ENCODE measurements at regions not wholly inside any gene's neighbourhood (a gene's known extent, or its start where the extent isn't known, plus 50 kb on each side); places are given as distances from the start of the nearest gene placed in this dataset.

DNA sequence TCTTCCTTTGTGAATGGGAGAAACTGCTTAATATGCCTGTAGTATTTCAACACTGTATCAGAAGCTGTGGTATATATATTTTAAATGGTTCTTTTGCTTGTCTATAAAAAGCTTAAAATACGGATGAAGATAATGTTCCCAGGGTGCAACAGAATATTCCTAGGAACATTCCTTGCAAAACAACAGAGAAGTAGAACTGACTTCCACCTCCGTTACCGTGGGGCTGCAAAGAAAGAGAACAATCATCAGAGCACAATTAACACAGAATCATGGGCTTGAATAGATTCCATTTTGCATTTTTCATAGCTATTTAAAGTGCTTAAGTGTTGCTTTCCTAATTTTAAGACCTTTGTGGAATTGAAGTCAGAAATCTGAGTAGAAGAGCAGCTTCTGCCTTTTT lies 1227.7 kb downstream of the EFNB2 start:
- no peak for DNase-seq (ENCODE audit: low spot score)

DNA sequence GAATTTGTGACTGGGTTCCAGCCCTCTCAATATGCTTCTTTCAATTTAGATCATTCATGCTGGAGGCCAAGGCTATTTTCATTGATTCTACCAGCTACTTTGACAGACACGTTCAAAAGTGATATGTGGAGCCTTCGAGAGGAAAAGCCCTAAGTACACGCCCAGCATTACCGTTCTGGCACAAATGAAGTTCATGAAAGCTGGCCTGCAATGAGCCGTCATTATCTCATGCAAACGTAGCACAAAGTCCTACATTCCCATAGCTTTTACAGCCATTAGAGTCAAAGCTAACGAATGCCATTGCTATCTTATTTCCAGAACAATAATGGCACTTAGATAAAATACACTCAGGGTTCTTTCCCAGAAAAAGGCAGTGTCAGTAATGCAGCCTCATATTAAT lies 1237.6 kb downstream of the EFNB2 start:
- DNase-seq (ENCODE audit: low spot score) = no peak

DNA sequence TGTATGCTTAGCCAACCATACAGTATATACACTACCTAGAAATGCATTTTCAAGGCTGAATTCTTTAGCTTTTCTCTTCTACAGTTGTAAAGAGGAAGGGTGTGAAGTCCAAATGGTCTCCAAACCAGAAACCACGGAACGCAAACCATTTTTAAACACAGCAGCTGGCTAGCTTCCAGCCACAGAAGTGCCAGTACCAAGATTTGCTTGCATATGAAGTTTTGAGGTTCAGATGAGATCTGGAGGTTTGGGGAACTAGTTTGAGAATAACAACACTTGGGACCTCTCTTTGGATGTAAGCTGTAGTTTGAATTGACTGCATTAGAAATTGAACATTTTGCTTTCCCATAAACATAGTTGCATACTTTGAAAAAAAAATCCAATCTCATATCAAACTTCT lies 1243.5 kb downstream of the EFNB2 start:
- DNase-seq (ENCODE audit: low spot score) = no peak

DNA sequence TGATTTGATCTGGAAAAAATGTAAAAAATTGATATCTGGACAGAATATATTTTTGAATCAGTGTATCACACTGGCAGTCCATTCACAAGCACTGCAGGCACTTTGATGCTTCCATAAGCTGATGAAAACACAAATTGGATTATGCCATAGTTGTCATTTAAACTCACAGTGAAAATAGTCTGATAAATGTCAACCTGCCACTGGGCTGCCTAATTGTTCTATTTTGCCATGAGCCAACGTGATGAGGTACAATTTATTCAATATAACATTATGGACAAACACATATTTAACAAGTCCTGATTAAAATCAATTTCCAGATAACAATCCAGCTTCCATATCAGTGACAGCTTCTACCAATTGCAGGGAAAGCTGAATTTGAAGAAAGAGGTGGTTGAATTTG lies 1244.9 kb downstream of the EFNB2 start:
- no peak for DNase-seq (ENCODE audit: low spot score)

DNA sequence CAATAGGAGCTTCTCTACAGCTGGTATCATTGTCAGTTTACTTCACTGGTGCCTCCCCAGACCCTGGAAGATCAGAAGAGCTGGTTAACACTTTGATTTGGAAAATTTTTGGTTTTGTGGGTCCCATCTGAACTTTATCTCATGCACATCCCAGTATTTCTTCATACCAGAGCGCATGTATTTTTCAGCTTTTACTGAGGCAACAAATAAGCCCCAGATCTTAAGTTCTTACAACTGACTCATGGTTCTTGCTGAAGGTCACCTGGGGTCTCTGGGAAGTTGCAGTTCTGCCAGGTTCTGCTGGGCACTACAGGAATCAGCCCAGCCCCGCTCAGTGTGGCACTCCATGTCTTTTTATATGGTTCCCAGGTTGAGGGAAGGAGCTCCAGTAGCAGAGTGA lies 1249.9 kb downstream of the EFNB2 start:
- DNase-seq (ENCODE audit: low spot score) = no peak

DNA sequence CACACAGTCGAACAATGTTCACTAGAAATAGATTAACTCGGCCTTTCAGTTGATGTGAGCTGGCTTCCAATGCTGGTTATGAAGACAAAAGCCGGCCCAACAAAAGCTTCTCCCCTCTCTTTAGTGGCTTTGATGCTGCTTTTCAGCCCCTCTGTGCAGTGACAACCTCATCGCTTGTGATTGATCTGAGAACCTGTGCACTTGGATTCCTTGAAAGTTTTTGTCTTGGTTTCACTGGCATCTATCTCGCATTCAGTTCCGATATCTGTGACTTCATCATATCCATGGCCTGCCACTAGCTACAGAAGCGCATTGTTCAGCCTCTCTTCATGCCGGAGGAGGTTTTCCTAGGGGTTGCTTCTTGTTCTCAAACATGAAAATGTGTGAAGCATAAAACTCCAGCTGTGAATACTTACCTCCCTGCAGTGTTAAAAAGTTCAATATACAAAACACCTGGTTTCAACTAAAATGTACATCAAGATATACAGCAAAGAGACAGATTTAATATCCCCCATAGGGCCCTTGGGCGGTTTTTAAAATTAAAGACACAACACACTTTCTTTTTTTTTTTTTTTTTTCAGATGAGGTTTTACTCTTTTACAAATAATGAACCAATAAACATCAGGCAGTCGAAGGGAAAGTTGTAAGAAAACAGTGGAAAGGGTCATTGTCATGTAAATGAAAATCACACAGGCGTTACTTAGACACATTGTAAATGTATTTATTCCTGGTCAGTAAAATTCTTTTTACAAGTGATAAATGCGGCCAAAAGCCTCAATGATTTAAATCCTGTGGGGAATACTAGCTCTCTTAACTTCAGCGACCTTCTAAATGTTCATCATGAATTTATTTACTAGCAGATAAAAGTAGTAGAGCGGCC lies 1252.8 kb downstream of the EFNB2 start:
- DNase-seq (ENCODE audit: low spot score) = no peak

DNA sequence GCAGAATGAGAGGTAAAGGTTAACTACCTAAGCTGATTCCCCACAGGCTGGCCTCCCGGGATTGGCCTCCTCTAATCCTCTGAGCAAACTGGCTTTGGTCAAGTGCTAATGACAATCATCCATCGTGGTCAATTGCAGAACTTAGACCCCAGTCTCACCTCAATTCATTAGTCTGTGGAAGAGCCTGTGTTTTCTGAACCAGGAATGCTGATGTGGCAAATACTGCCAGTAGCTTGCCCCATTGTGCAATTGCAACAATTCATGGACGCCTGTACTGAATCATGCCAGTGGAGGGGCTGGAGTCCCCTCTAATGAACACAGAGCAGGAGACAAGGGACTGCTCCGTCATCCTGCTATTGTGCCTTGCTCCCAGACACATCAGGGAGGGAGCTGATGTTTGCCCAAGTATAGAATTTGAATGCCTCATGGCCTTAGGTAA lies 1256.5 kb downstream of the EFNB2 start:
- no peak for DNase-seq (ENCODE audit: low spot score)

DNA sequence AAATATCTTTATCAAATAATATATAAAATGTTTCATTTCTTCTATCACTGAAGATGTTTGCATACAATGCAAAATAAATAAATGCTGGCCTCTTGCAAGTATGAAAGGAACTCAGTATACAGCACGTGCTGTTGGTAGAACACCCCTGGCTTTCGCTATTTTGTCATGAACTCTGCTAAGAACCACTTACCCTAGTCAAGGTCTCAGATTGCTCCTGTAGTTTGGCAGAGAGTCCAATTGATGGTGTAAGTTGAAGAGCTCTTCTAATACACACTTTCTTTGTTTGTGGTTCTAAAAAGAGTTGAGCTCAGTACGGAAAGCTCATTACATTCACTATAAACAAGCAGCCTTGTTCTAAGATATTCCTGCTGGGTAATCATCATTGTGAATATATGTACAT lies 1258.9 kb downstream of the EFNB2 start:
- DNase-seq (ENCODE audit: low spot score) = no peak

DNA sequence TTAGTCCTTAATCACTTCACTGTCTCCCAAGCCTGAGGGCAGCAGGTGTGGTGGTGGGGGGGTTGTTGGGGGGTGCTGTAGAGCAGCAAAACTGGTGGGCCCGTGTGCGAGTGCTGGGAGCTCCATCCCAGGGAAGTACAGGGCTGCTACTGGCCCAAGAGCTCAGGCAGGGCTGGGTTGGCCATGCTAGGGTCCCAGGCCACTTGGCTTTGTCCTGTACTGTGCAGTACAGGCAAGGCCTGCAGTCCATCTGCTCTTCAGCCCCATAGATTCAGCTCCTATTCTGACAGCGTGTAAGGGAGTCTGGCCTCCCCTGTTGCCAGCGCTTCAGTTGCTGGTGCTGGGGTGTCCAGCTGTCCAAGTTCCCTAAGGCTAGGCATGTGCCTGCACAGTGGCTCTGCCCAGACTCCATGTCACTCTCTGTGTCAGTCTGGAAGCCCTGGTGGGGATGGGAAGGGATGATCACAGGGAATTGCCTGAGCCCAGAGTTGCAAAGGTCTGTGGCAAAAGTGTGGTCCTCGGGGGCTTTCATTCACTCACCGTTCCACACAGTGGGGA lies 1261.7 kb downstream of the EFNB2 start:
- DNase-seq (ENCODE audit: low spot score) = no peak

DNA sequence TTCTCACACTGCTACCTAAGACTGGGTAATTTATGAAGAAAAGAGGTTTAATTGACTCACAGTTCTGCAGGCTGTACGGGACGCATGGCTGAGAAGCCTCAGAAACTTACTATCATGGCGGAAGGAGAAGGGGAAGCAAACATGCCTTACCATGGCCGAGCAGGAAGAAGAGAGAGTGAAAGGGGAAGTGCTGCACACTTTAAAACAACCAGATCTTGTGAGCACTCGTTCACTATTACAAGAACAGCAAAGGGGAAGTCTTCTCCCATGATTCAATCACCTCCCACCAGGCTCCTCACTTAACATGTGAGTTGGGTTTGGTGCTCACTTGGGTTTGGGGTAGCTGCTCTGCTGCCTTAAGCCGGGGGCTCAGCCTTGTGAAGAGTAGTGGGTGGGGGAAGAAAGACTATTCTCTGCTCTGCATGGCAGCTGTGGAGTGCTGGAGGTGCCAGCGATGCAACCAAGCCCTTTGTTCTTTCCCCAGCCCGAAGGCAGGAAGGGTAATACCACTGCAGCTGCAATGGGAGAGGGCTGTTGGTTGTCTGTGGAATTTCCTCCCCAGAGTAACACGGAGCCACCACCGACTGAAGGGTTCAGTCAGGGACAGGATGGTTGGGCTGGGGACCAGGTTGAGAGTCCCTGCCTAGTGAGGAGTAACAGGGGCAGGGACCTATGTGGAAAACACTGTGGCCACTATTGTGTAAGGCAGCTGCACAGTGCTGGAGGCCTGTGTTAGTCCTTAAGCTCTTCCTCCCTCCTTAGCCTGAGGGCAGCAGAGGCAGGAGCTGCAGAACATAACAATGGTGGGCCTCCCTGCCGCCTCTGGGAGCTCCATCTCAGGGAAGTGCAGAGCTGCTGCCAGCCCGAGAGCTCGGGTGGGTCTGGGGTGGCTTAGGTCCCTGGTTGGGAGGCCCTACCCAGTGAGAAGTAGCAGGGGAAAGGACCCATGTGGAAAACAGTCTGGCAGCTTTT lies 1262.5 kb downstream of the EFNB2 start:
- no peak for DNase-seq (ENCODE audit: low spot score)

DNA sequence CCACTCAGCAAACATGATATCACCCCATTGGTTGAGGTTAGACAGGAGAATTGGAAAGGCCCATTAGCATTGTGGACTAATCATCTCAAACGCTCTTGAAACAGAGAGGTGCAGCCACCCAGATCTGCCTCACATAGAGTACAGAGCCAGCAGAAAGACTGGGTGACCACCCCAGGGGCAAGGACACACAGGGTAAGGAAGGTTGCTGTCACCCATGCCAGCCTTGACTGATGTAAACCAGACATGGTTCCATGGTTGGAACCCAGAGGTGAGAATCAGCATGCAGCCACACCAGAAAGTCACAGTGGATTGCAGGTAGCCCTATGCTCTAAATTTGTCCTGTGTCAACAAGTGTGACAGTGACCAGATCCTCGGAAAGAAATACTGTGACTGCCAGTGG lies 1268.8 kb downstream of the EFNB2 start:
- DNase-seq (ENCODE audit: low spot score) = no peak

DNA sequence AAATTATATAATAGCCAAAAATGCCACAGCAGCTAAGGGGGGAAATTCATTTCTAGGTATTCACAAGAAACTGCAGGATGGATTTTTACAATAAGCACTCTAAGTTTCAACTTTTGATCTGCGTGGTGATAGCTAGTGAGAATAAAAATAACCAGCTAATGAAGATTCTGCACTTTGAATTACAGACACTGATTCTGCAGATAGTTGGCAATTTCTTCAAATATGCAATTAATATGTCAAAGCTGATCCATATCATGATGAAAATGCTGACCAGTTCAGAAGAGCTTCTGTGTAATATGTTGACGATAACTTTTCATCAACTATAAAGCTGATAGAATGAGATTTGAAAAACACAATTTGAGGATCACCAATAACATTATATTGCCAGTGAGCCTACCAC lies 1272.9 kb downstream of the EFNB2 start:
- DNase-seq (ENCODE audit: low spot score) = no peak

DNA sequence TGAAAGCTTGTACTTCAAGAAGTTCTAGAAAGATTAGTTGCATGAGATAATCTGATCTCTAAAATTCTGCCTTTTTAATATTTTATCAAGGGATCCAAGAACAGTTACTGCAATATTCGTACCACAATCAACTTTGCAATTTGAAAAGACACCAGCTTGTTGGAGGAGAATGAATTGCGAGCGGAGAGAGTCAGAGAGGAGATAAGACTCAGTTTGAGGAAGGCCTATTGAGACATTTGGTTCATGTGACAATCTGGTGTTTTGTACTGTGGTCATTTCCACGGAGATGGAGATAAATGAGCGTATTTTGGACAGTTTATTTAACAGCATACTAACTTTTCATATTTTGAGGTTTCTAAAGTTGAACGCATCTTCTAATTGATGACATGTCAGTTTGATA lies 1276.0 kb downstream of the EFNB2 start:
- DNase-seq (ENCODE audit: low spot score) = no peak

DNA sequence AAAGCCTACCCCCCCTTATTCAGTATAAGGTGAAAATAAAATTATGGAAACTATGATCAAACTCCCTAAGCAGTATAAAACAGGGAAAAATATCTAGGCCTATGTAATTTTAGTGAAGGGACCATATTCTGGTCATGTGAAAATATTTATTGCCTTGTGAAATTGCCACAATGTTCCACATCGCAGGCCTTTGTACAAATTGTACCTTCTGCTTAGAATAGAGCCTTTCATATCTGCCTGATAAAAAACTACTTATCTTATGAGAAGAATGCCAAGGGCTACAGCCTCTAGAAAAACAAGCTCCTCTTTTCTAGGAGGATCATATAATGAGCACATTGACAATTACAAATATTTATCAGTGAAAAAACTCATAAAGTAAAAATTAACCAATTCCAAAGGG lies 1280.0 kb downstream of the EFNB2 start:
- peak; percentile 21 for DNase-seq (ENCODE audit: low spot score)

DNA sequence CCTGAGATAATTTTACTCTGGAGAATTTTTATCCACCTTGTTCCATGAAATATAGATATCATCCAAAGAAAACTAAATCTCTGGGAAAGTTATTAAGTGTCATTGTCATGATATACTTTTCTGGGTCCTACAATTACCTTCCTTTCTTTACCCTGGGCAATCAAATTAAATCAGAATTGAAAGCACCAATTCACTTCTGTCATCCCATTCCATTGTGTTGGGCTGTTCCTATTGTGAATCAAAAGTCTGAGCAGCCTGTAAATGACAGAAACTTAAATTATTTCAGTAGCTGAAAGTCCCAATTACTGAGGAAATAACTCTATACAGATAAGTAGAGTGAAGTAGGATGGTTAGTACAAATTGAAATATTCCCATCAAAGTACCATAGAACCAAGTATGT lies 1284.2 kb downstream of the EFNB2 start:
- no peak for DNase-seq (ENCODE audit: low spot score)

DNA sequence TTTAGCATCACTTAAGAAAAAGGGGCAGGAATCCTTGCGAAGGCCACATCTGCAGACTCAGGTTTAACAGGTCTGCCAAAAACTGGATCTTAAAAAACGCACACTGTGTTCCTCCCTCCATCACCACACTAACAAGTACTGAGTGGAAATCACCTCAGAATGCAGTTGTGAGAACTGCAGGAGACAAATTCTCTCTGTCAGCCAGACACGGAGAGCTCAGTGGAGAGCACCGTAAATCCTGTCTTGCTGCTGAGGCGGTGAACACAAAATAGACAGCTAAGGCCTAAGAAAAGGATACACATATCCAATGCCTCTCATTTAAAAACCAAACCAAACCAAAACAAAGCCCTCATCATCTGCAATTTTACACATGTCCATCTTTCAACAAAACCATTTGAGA lies 1287.6 kb downstream of the EFNB2 start:
- no peak for DNase-seq (ENCODE audit: low spot score)

DNA sequence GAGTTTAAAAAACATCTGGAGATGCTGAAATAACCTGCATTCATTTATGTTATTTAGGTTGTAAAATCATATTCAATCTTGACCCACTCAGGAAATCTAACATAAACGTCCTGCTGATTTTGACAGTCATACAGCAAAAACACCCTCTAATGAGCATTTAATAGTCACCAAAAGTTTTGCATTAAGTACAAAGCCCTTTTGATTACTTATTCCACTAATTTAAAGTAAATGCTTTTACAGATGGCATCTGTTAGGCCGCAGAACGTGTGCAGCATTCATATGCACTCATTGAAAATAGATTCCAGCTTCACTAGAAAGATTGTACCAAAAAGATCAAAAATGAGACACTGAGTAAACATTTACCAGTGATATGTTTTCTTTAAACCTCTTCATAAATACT lies 1295.1 kb downstream of the EFNB2 start:
- DNase-seq (ENCODE audit: low spot score) = no peak

DNA sequence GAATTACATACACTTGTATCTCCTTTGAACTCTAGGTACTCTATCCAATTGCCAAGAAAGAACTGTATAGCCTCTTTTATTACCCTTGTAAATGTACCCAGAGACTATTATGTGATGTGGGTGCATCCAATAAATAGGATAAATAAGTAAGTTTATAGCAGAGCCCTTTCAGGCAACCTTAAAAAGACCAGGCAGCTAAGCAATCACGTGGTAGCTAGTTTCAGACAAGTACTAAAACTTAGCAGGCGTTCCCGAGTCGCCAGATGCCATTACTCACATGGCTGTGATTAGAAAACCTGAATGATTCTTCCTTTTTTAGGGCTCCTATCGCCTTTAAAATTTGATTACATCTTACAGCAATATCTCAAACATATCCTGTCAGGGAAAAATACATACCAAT lies 1303.0 kb downstream of the EFNB2 start:
- no peak for DNase-seq (ENCODE audit: low spot score)

DNA sequence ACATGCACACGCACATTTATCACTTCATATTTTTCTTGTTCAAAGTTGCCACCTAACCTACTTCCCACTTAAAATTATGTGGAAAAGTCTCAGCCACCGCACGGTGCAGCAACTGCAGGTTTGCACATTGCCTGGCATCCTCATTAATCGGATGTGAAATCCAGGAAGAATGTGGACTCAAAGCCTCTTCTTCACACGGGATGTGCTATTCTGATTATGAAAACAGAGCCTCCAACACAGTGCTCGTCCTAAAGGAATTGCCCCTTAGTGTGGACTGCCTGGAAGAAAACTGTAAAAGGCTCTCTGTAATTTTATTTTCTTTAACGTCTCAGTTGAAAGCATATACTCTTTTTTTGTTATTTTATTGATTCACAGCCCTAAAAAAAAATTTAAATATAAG lies 1303.5 kb downstream of the EFNB2 start:
- DNase-seq (ENCODE audit: low spot score) = no peak

DNA sequence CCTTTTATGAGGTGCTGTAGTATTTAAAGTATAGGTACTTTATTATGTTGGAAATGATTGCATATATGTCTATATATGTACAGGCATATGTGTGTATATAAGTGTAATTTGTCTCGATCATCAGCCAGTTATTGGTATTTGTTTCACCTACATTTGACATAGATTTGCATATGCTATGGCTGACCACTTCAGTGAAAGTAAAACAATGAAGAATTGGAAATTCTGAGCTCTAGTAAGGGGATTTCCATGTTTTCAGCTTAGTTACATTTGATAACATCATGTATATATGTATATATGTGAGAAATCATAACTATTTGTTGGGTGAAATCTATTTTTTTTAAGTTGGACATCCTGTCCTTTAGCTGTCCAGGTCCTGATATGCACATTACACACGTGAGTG lies 1303.9 kb downstream of the EFNB2 start:
- DNase-seq (ENCODE audit: low spot score) = no peak

DNA sequence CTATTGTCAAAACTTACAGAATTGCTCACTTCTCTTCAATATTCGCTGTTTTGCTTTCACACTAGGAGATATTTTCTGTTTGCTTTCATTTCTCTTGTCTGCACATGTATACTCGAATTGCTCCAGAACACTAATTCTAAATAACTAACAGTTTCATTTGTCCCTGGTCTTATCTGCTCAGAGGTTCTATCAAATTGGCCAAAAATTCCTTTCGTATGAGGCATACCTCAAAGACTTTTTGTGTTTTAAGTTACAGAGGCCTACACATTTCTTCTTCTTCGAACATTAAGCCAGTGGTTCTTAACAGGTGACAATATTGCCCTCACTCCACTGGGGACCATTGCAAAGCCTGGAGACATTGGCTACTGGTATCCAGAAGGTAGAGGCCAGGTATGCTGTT lies 1314.6 kb downstream of the EFNB2 start:
- DNase-seq (ENCODE audit: low spot score) = no peak

DNA sequence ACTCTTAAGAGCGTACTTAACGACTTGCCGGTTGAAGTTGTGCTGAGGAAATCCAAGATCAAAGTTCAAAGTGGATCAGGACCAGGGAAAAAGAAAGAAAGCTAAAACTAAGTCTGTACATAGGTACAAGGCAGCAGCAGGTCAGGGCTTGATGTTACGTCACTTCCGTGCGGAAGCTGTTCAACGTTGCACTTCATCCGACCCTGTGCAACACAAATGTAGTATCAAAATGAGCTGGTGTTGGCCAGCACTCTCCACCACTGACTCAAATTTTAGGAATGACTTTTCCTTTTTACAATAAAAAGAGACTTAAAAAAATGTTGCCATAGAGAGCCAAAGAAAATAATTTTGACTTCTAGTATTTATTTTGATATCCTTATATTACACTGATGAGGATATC lies 1315.4 kb downstream of the EFNB2 start:
- DNase-seq (ENCODE audit: low spot score) = no peak

DNA sequence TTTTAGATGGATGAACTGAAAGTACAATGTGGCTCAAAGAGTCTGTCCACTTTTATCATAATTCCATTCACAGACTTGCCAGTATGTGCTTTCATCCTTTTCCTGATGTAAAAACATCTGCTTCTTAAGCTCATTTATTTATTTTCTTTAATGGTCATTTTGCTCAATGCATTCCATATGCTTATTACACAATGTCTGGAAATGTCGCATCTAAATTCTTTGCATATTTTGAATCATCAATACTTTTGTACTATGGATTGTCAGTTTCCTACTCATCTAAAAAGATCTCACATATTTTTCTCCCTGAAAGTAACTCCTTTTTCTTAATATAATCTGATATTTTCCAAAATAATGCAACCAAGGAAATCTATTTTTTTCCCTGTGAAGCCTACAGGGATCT lies 1315.8 kb downstream of the EFNB2 start:
- DNase-seq (ENCODE audit: low spot score) = no peak
